Psoas muscle (tissue), 7 donors: ENCODE measurements at regions not wholly inside any gene's neighbourhood (a gene's known extent, or its start where the extent isn't known, plus 50 kb on each side); places are given as distances from the start of the nearest gene placed in this dataset.

Source experiments
- ATAC-seq, 4 donors: fragments of 200-7000 bp; cut with Tn5 transposase; one replicate each; pipeline ENCODE4 v1.9.1; 2020; ENCODE audit warnings: moderate library complexity in 3 of 4, mild to moderate bottlenecking in 2 of 4
- DNase-seq, 2 donors: peaks; one replicate each; pipeline ENCODE4 v3.0.0-alpha.2; 2020
- H3K27ac ChIP-seq: fragments of 200-600 bp; one replicate; pipeline ENCODE4 v1.8.0; 2022
- H3K27me3 ChIP-seq, 3 donors: fragments of 200-600 bp in 1 of 3; one replicate each; pipeline versions ENCODE4 v1.6.1 to v1.8.0; 2013 to 2022; ENCODE audit warnings: low read length in 2 of 3, mild to moderate bottlenecking in 2 of 3, moderate library complexity in 1 of 3; ENCODE audit not compliant: insufficient read depth in 3 of 3
- H3K36me3 ChIP-seq, 2 donors: fragments of 200-600 bp in 1 of 2; one replicate each; pipeline versions ENCODE4 v1.6.1 to v1.8.0; 2013 to 2022; ENCODE audit warnings: low read depth in 1 of 2, mild to moderate bottlenecking in 1 of 2, moderate library complexity in 1 of 2; ENCODE audit not compliant: insufficient read depth in 1 of 2
- H3K4me1 ChIP-seq: fragments of 200-600 bp; one replicate; pipeline ENCODE4 v1.8.0; 2022
- H3K4me3 ChIP-seq: fragments of 200-600 bp; one replicate; pipeline ENCODE4 v1.8.0; 2022; ENCODE audit warnings: mild to moderate bottlenecking
- H3K9me3 ChIP-seq: fragments of 200-600 bp; one replicate; pipeline ENCODE4 v1.8.0; 2022
- CTCF ChIP-seq: fragments of 200-600 bp; IDR thresholded peaks from one replicate; pipeline ENCODE4 v1.8.0; 2022; ENCODE audit warnings: antibody characterized with exemption
- WGBS, 3 donors: extraction: QIAGEN DNeasy Blood & Tissue Kit; methylation state at CpG; one replicate each; pipeline versions ENCODE4 v1.1.6 to v1.1.7; 2013; 5-methylcytosine and 5-hydroxymethylcytosine counted together
- intact Hi-C, 2 donors: fragments of 100-400 bp; cut with DNase I; formaldehyde crosslinking; loops; one replicate each; pipeline versions ENCODE4 v1.11.0 to v1.14.2; 2022
- donor health status: healthy with polysubstance abuse.
- donor health status: DM: no; HTN: no; CAD: no; lungs with moderate emphysema.
- donor health status: Bipolar disorder and iron deficiency.
- donor health status: healthy.
- donor health status: DM: yes; HTN: yes; CAD: no.
- donor health status: DM: no; HTN: no; CAD: no.
- donor health status: DM: yes; HTN: yes; CAD: no.

GRCh38 chr18:77422974-77423867 lies 173.6 kb downstream of the GALR1 start:
- 50 to 58% (median 56%) methylated on average over 7 of the region's 7 CpGs for WGBS, 3 donors
- TF ChIP-seq CTCF, result no peak
- H3K4me3 ChIP-seq, result no peak overlapping the region
- ATAC-seq, result no peak
- H3K36me3 ChIP-seq, result no peaks in the 10 kb centered on the region
- intact Hi-C loops, result no loop called here
- no peaks in the 10 kb centered on the region for H3K4me1 ChIP-seq
- H3K27me3 ChIP-seq, result no peaks in the 10 kb centered on the region
- H3K27ac ChIP-seq, result no peak overlapping the region
- no peak for DNase-seq
- no peaks in the 10 kb centered on the region for H3K9me3 ChIP-seq

GRCh38 chr18:77433076-77433475 lies 183.4 kb downstream of the GALR1 start:
- intact Hi-C loops, result no loop called here

GRCh38 chr18:77439888-77440287 lies 190.2 kb downstream of the GALR1 start:
- TF ChIP-seq CTCF, result no peak
- H3K27ac ChIP-seq, result no peak overlapping the region
- H3K4me1 ChIP-seq, result no peaks in the 10 kb centered on the region
- 45 to 51% (median 47%) methylated on average over 2 of the region's 2 CpGs for WGBS, 3 donors
- intact Hi-C loops, result no loop called here
- H3K36me3 ChIP-seq, result no peaks in the 10 kb centered on the region
- ATAC-seq, result no peak
- H3K4me3 ChIP-seq, result no peak overlapping the region
- DNase-seq, result no peak
- no peaks in the 10 kb centered on the region for H3K27me3 ChIP-seq
- no peaks in the 10 kb centered on the region for H3K9me3 ChIP-seq

More at GRCh38 chr18:77433076-77433475, 183.4 kb downstream of the GALR1 start:
- no peaks in the 10 kb centered on the region for H3K4me1 ChIP-seq
- no peak for TF ChIP-seq CTCF
- H3K27ac ChIP-seq, result no peak overlapping the region
- DNase-seq (no peak), ATAC-seq (no peak)
- H3K27me3 ChIP-seq, result no peaks in the 10 kb centered on the region
- H3K36me3 ChIP-seq, result no peaks in the 10 kb centered on the region
- 49 to 76% (median 53%) methylated on average over 1 of the region's 1 CpG for WGBS, 3 donors
- no peaks in the 10 kb centered on the region for H3K9me3 ChIP-seq
- no peak overlapping the region for H3K4me3 ChIP-seq

GRCh38 chr18:77442393-77442792 lies 192.7 kb downstream of the GALR1 start:
- no peaks in the 10 kb centered on the region for H3K9me3 ChIP-seq
- H3K4me1 ChIP-seq, result no peaks in the 10 kb centered on the region
- H3K27me3 ChIP-seq, result no peaks in the 10 kb centered on the region
- no peak overlapping the region for H3K27ac ChIP-seq
- WGBS, 3 donors, result 73 to 80% (median 76%) methylated on average over 6 of the region's 6 CpGs
- DNase-seq (no peak), ATAC-seq (no peak)
- intact Hi-C loops, result no loop called here
- no peaks in the 10 kb centered on the region for H3K36me3 ChIP-seq
- TF ChIP-seq CTCF, result no peak
- no peak overlapping the region for H3K4me3 ChIP-seq
